GM12892 (cell line): ENCODE measurements at regions not wholly inside any gene's neighbourhood (a gene's known extent, or its start where the extent isn't known, plus 50 kb on each side); places are given as distances from the start of the nearest gene placed in this dataset.

Experiments used
- POLR2A ChIP-seq: IDR thresholded peaks from 2 replicates; pipeline ENCODE4 v1.6.1; 2011; ENCODE audit warnings: low read depth, low read length, control low read depth
- POLR2AphosphoS5 ChIP-seq: IDR thresholded peaks from 2 replicates; pipeline ENCODE4 v1.6.1; 2011; ENCODE audit warnings: low read depth, low read length, control low read depth

DNA sequence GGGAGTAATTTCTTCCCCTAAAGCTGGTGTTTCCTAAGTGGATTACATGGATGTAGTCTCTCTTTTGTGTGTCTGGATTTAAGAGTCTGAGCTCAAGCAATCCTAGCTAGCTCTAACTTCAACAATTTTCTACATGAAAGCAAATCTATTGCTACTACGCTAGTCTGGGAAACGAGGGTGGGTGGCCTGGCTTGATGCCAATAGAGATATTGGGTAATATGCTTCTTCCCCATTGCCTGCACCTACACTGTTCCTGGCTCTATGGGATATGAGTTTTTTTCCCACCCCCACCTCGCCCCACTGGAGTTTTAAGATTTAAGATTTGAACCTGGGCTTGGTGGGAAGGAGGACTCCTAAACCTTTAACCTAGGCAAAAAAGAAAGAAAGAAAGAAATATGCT lies 158.8 kb downstream of the RBM46 start:
- TF ChIP-seq POLR2A (no peak), POLR2AphosphoS5 (no peak)
